SK-N-SH (cell line): ENCODE measurements at regions not wholly inside any gene's neighbourhood (a gene's known extent, or its start where the extent isn't known, plus 50 kb on each side); places are given as distances from the start of the nearest gene placed in this dataset.

Experiments used
- CTCF ChIP-seq: fragments of 200-600 bp; sonication (generic); IDR thresholded peaks from 2 replicates; pipeline ENCODE4 v1.6.1; 2017; ENCODE audit warnings: antibody characterized with exemption, mild to moderate bottlenecking, moderate library complexity
- ELF1 ChIP-seq: IDR thresholded peaks from 2 replicates; pipeline ENCODE4 v1.4.0; 2012
- EZH2phosphoT487 ChIP-seq: fragments of 200-600 bp; sonication (generic); IDR thresholded peaks from 2 replicates; pipeline ENCODE4 v1.6.1; 2017; ENCODE audit warnings: low read depth, mixed run types, mild to moderate bottlenecking, antibody characterized with exemption, moderate library complexity, borderline replicate concordance
- FOXJ3 ChIP-seq: sonication (generic); formaldehyde crosslinking; IDR thresholded peaks from 2 replicates; pipeline ENCODE4 v1.5.1; 2020; ENCODE audit warnings: mild to moderate bottlenecking, missing genetic modification reagents
- GATA2 ChIP-seq: sonication (generic); formaldehyde crosslinking; IDR thresholded peaks from 2 replicates; pipeline ENCODE4 v1.5.0; 2020; ENCODE audit warnings: mild to moderate bottlenecking, missing genetic modification reagents
- MXI1 ChIP-seq: IDR thresholded peaks from 2 replicates; pipeline ENCODE4 v1.6.1; 2012; ENCODE audit warnings: mild to moderate bottlenecking, low read depth, low read length, improper control_type of control experiment
- NRF1 ChIP-seq: IDR thresholded peaks from 2 replicates; pipeline ENCODE4 v1.6.1; 2012; ENCODE audit warnings: low read depth, mild to moderate bottlenecking, low read length
- PBX3 ChIP-seq: IDR thresholded peaks from 2 replicates; pipeline ENCODE4; 2012
- POLR2AphosphoS5 ChIP-seq: IDR thresholded peaks from 2 replicates; pipeline ENCODE4 v1.6.1; 2012; ENCODE audit warnings: low read depth, low read length
- RAD21 ChIP-seq: IDR thresholded peaks from 2 replicates; pipeline ENCODE4 v1.6.1; 2012; ENCODE audit warnings: mild to moderate bottlenecking, low read length
- RCOR1 ChIP-seq: fragments of 150-350 bp; IDR thresholded peaks from 2 replicates; pipeline ENCODE4 v1.6.1; 2017; ENCODE audit warnings: antibody characterized with exemption, low read length
- SIN3A ChIP-seq: IDR thresholded peaks from 2 replicates; pipeline ENCODE4 v1.6.1; 2012; ENCODE audit warnings: low read depth, mild to moderate bottlenecking, low read length, moderate library complexity, borderline replicate concordance

- no peak for TF ChIP-seq POLR2AphosphoS5
- no peak for TF ChIP-seq PBX3
- TF ChIP-seq RCOR1: no peak
- TF ChIP-seq ELF1: no peak
- no peak for TF ChIP-seq EZH2phosphoT487
- no peak for TF ChIP-seq CTCF
- no peak for TF ChIP-seq SIN3A
- no peak for TF ChIP-seq NRF1
- TF ChIP-seq RAD21: no peak
- no peak for TF ChIP-seq MXI1
- no peak for TF ChIP-seq GATA2 (CRISPR knock-in tag)
- no peak for TF ChIP-seq FOXJ3 (CRISPR knock-in tag)
Observed at GRCh38 chrX:45524805-45525204, 324.1 kb upstream of the DIPK2B start.
